Body of pancreas (tissue), 4 donors: ENCODE measurements at regions not wholly inside any gene's neighbourhood (a gene's known extent, or its start where the extent isn't known, plus 50 kb on each side); places are given as distances from the start of the nearest gene placed in this dataset.

Experiments used
- ATAC-seq: fragments of 150-250 bp; one replicate; pipeline ENCODE4 v1.9.1; 2016
- DNase-seq, 4 donors: peaks; one replicate each; pipeline ENCODE4 v3.0.0-alpha.2; 2019
- H3K27ac ChIP-seq, 4 donors: fragments of 200-600 bp; sonication (generic); 1 replicate in 3 of 4; 2 replicates in 1 of 4; pipeline versions ENCODE4 v1.5.1 to v1.6.1; 2016 to 2019; ENCODE audit warnings: mild to moderate bottlenecking in 1 of 4, mixed read lengths in 1 of 4, moderate library complexity in 1 of 4
- H3K27me3 ChIP-seq, 2 donors: fragments of 200-600 bp; sonication (generic); one replicate each; pipeline ENCODE4 v1.6.0; 2016; ENCODE audit warnings: mild to moderate bottlenecking in 1 of 2
- H3K36me3 ChIP-seq, 2 donors: fragments of 200-600 bp; sonication (generic); replicated peaks in 1 of 2; 2 replicates each; pipeline ENCODE4 v1.5.1; 2016; ENCODE audit warnings: low read depth in 2 of 2; ENCODE audit not compliant: insufficient read depth in 1 of 2
- H3K4me1 ChIP-seq: fragments of 200-600 bp; sonication (generic); one replicate; pipeline ENCODE4 v1.6.0; 2016
- H3K4me3 ChIP-seq, 2 donors: fragments of 200-600 bp; sonication (generic); 1 replicate in 1 of 2; 2 replicates in 1 of 2; pipeline ENCODE4 v1.5.1; 2016 to 2019
- H3K9me3 ChIP-seq, 3 donors: fragments of 200-600 bp; sonication (generic); 1 replicate in 2 of 3; 2 replicates in 1 of 3; pipeline ENCODE4 v1.5.1; 2016
- CTCF ChIP-seq, 7 experiments: fragments of 450-650 bp in 4 of 7; fragments of 200-600 bp in 3 of 7; sonication (generic) in 3 of 7; IDR thresholded peaks; one replicate each; pipeline ENCODE4 v1.5.1; 2016 to 2019; ENCODE audit warnings: antibody characterized with exemption in 7 of 7
- POLR2A ChIP-seq, 3 donors: fragments of 450-650 bp; IDR thresholded peaks; one replicate each; pipeline ENCODE4 v1.6.1; 2016; ENCODE audit warnings: antibody characterized with exemption in 3 of 3, mild to moderate bottlenecking in 2 of 3
- WGBS, 2 donors: methylation state at CpG; one replicate each; pipeline ENCODE4 v1.1.5; 2017; 5-methylcytosine and 5-hydroxymethylcytosine counted together
- intact Hi-C: fragments of 100-400 bp; cut with DNase I; formaldehyde crosslinking; loops from one replicate; pipeline ENCODE4 v1.15.1; 2023

GRCh38 chr20:57785061-57785460 is 75.2 kb upstream of the PMEPA1 start:
- intact Hi-C loops = no loop called here
- H3K9me3 ChIP-seq = no peaks in the 10 kb centered on the region
- TF ChIP-seq CTCF (IDR thresholded peaks at IDR 0.05) (no peak), POLR2A (IDR thresholded peaks at IDR 0.05) (no peak)
- no peak overlapping the region for H3K4me3 ChIP-seq
- H3K27me3 ChIP-seq = no peaks in the 10 kb centered on the region
- no peak overlapping the region for H3K27ac ChIP-seq
- no peaks in the 10 kb centered on the region for H3K36me3 ChIP-seq
- DNase-seq (no peak), ATAC-seq (no peak)
- 78 to 79% methylated on average over 4 of the region's 4 CpGs for WGBS, 2 donors
- no peaks in the 10 kb centered on the region for H3K4me1 ChIP-seq

GRCh38 chr20:57783956-57784837 is 74.4 kb upstream of the PMEPA1 start:
- no peak for ATAC-seq
- WGBS, 2 donors = 67 to 80% methylated on average over 10 of the region's 10 CpGs
- Histone ChIP-seq H3K4me1 (no peaks in the 10 kb centered on the region), H3K9me3 (no peaks in the 10 kb centered on the region), H3K27ac (no peak overlapping the region), H3K4me3 (no peak overlapping the region), H3K27me3 (no peaks in the 10 kb centered on the region), H3K36me3 (no peaks in the 10 kb centered on the region)
- no peak for DNase-seq
- intact Hi-C loops = no loop called here
- TF ChIP-seq CTCF (IDR thresholded peaks at IDR 0.05) (no peak), POLR2A (IDR thresholded peaks at IDR 0.05) (no peak)

GRCh38 chr20:57783196-57783595 is 73.4 kb upstream of the PMEPA1 start:
- H3K27me3 ChIP-seq = no peaks in the 10 kb centered on the region
- no peak for DNase-seq
- no peaks in the 10 kb centered on the region for H3K9me3 ChIP-seq
- WGBS, 2 donors = 29 to 66% methylated on average over 3 of the region's 4 CpGs
- no peak overlapping the region for H3K4me3 ChIP-seq
- ATAC-seq = no peak
- TF ChIP-seq POLR2A (IDR thresholded peaks at IDR 0.05) (no peak), CTCF (IDR thresholded peaks at IDR 0.05) (no peak)
- intact Hi-C loops = no loop called here
- H3K4me1 ChIP-seq = no peaks in the 10 kb centered on the region
- no peak overlapping the region for H3K27ac ChIP-seq
- H3K36me3 ChIP-seq = no peaks in the 10 kb centered on the region

- Histone ChIP-seq H3K9me3 (no peaks in the 10 kb centered on the region), H3K36me3 (no peaks in the 10 kb centered on the region), H3K27me3 (no peaks in the 10 kb centered on the region), H3K27ac (no peak overlapping the region), H3K4me1 (no peaks in the 10 kb centered on the region), H3K4me3 (no peak overlapping the region)
- DNase-seq (no peak), ATAC-seq (no peak)
- 49 to 65% methylated on average over 5 to 12 of the region's 12 CpGs for WGBS, 2 donors
- TF ChIP-seq CTCF (IDR thresholded peaks at IDR 0.05) = no peak
- no peak for TF ChIP-seq POLR2A (IDR thresholded peaks at IDR 0.05)
- intact Hi-C loops = no loop called here
These were observed 72.8 kb upstream of the PMEPA1 start for GRCh38 chr20:57782631-57783041.

GRCh38 chr20:57781901-57782300 is 72.1 kb upstream of the PMEPA1 start:
- WGBS, 2 donors = 67% methylated on average over 7 of the region's 7 CpGs
- H3K27me3 ChIP-seq = no peaks in the 10 kb centered on the region
- H3K4me3 ChIP-seq = no peak overlapping the region

More at GRCh38 chr20:57781901-57782300, 72.1 kb upstream of the PMEPA1 start:
- intact Hi-C loops = no loop called here
- H3K36me3 ChIP-seq = no peaks in the 10 kb centered on the region
- no peak for TF ChIP-seq POLR2A (IDR thresholded peaks at IDR 0.05)
- no peak for TF ChIP-seq CTCF (IDR thresholded peaks at IDR 0.05)
- no peaks in the 10 kb centered on the region for H3K4me1 ChIP-seq
- no peak for DNase-seq
- H3K27ac ChIP-seq = no peak overlapping the region
- H3K9me3 ChIP-seq = no peaks in the 10 kb centered on the region
- no peak for ATAC-seq
